Upper lobe of left lung (tissue), 4 donors: ENCODE measurements at regions not wholly inside any gene's neighbourhood (a gene's known extent, or its start where the extent isn't known, plus 50 kb on each side); places are given as distances from the start of the nearest gene placed in this dataset.

Experiments used
- CTCF ChIP-seq, 6 experiments: fragments of 450-650 bp in 4 of 6; fragments of 200-600 bp in 2 of 6; sonication (generic) in 2 of 6; IDR thresholded peaks; one replicate each; pipeline ENCODE4 v1.5.1; 2016 to 2019; ENCODE audit warnings: antibody characterized with exemption in 6 of 6
- EP300 ChIP-seq, 4 donors: sonication (generic); formaldehyde crosslinking; IDR thresholded peaks; one replicate each; pipeline ENCODE4 v1.5.1; 2017; ENCODE audit warnings: antibody characterized with exemption in 4 of 4, control low read depth in 2 of 4
- POLR2AphosphoS5 ChIP-seq, 2 donors: sonication (generic); formaldehyde crosslinking; IDR thresholded peaks; one replicate each; pipeline ENCODE4 v1.5.1; 2017; ENCODE audit warnings: antibody characterized with exemption in 2 of 2

- TF ChIP-seq EP300 (IDR thresholded peaks at IDR 0.05): no peak
- TF ChIP-seq POLR2AphosphoS5 (IDR thresholded peaks at IDR 0.05): no peak
- TF ChIP-seq CTCF (IDR thresholded peaks at IDR 0.05): no peak
Observed at GRCh38 chr11:97770570-97770969, 1250.2 kb upstream of the CNTN5 start.
